K562 (cell line): ENCODE measurements at regions not wholly inside any gene's neighbourhood (a gene's known extent, or its start where the extent isn't known, plus 50 kb on each side); places are given as distances from the start of the nearest gene placed in this dataset.

Experiments
- BCL6 ChIP-seq: fragments of 250-450 bp; sonication (Bioruptor Pico); IDR thresholded peaks from 2 replicates; pipeline ENCODE4 v1.4.0; 2020
- CHD2 ChIP-seq: IDR thresholded peaks from 2 replicates; pipeline ENCODE4 v1.6.1; 2011; ENCODE audit warnings: low read depth, low read length
- EP300 ChIP-seq: IDR thresholded peaks from 2 replicates; pipeline ENCODE4 v1.6.1; 2012; ENCODE audit warnings: low read length, improper control_type of control experiment
- ESRRA ChIP-seq: fragments of 450-650 bp; IDR thresholded peaks from 2 replicates; pipeline ENCODE4 v1.6.1; 2014; ENCODE audit warnings: low read depth, mild to moderate bottlenecking, moderate library complexity, borderline replicate concordance
- EZH2 ChIP-seq: IDR thresholded peaks from 2 replicates; pipeline ENCODE4 v1.6.1; 2012; ENCODE audit warnings: low read depth, mild to moderate bottlenecking, inconsistent platforms, low read length, borderline replicate concordance
- POLR2A ChIP-seq: fragments of 450-650 bp; conservative IDR thresholded peaks from 2 replicates; pipeline ENCODE4 v1.6.1; 2016
- POLR2AphosphoS5 ChIP-seq: IDR thresholded peaks from 2 replicates; pipeline ENCODE4 v1.6.1; 2011; ENCODE audit warnings: mild to moderate bottlenecking, low read depth, low read length, moderate library complexity; ENCODE audit not compliant: control insufficient read depth, insufficient read depth
- ZNF121 ChIP-seq: sonication (generic); formaldehyde crosslinking; conservative IDR thresholded peaks from 2 replicates; pipeline ENCODE4 v1.8.0; 2022; ENCODE audit warnings: missing genetic modification reagents
- TF ChIP-seq, protein P1 (sequence below), 3 experiments: IDR thresholded peaks in 2 of 3; conservative IDR thresholded peaks in 1 of 3; 2 replicates each; pipeline ENCODE4 v1.5.1; 2011 to 2012; ENCODE audit warnings: low read length in 3 of 3, mild to moderate bottlenecking in 3 of 3, control low read depth in 2 of 3, improper control_type of control experiment in 1 of 3, inconsistent platforms in 1 of 3, low read depth in 1 of 3, mixed read lengths in 1 of 3, moderate library complexity in 1 of 3; ENCODE audit not compliant: insufficient read depth in 2 of 3
- TF ChIP-seq, protein P2 (sequence below): fragments of 250-450 bp; sonication (Bioruptor Pico); IDR thresholded peaks from 2 replicates; pipeline ENCODE4 v1.8.0; 2021; ENCODE audit warnings: moderate library complexity, mild to moderate bottlenecking, inconsistent platforms
- TF ChIP-seq, protein P3 (sequence below): fragments of 250-450 bp; sonication (Bioruptor Pico); IDR thresholded peaks from 2 replicates; pipeline ENCODE4 v1.5.0; 2020; ENCODE audit warnings: mild to moderate bottlenecking, borderline replicate concordance
- TF ChIP-seq, protein P4 (sequence below): sonication (generic); formaldehyde crosslinking; IDR thresholded peaks from 2 replicates; pipeline ENCODE4 v1.8.0; 2023; ENCODE audit warnings: mild to moderate bottlenecking, missing genetic modification reagents
- TF ChIP-seq, protein P5 (sequence below): fragments of 200-800 bp; sonication (Bioruptor generic); IDR thresholded peaks from 2 replicates; pipeline ENCODE4 v1.6.1; 2017; ENCODE audit warnings: missing genetic modification characterization, missing compliant biosample characterization

DNA sequence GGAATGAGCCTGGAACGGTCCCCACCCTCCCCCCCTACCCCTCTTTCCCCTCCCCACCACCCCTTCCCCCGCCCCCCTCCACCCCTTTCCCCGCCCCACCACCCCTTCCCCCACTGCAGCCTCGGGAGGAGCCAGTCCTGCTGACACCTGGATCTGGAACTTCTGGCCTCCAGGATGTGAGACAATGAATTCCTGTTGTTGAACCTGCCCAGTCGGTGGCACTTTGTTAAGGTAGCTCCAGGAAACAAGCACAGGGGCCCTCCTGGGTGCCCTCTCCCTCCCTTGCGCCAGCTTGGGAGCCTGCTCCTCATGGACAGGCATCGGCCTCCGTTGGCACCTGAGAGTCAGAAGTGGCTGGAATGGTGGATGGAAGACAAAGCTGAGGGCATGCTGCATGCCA is 152.4 kb upstream of the FOXF1 start:
- TF ChIP-seq, protein P1, sequence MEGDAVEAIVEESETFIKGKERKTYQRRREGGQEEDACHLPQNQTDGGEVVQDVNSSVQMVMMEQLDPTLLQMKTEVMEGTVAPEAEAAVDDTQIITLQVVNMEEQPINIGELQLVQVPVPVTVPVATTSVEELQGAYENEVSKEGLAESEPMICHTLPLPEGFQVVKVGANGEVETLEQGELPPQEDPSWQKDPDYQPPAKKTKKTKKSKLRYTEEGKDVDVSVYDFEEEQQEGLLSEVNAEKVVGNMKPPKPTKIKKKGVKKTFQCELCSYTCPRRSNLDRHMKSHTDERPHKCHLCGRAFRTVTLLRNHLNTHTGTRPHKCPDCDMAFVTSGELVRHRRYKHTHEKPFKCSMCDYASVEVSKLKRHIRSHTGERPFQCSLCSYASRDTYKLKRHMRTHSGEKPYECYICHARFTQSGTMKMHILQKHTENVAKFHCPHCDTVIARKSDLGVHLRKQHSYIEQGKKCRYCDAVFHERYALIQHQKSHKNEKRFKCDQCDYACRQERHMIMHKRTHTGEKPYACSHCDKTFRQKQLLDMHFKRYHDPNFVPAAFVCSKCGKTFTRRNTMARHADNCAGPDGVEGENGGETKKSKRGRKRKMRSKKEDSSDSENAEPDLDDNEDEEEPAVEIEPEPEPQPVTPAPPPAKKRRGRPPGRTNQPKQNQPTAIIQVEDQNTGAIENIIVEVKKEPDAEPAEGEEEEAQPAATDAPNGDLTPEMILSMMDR (IDR thresholded peaks at IDR 0.05 in 2 of 3, conservative IDR thresholded peaks at IDR 0.05 in 1 of 3; ENCODE audit: insufficient read depth in 2 of 3, low read depth in 1 of 3, low read length in 3 of 3): no peak
- TF ChIP-seq POLR2AphosphoS5 (no peak), BCL6 (CRISPR knock-in tag) (no peak), EP300 (no peak), CHD2 (no peak), ZNF121 (CRISPR knock-in tag) (no peak), POLR2A (no peak), ESRRA (no peak), EZH2 (no peak)
- TF ChIP-seq, protein P2, sequence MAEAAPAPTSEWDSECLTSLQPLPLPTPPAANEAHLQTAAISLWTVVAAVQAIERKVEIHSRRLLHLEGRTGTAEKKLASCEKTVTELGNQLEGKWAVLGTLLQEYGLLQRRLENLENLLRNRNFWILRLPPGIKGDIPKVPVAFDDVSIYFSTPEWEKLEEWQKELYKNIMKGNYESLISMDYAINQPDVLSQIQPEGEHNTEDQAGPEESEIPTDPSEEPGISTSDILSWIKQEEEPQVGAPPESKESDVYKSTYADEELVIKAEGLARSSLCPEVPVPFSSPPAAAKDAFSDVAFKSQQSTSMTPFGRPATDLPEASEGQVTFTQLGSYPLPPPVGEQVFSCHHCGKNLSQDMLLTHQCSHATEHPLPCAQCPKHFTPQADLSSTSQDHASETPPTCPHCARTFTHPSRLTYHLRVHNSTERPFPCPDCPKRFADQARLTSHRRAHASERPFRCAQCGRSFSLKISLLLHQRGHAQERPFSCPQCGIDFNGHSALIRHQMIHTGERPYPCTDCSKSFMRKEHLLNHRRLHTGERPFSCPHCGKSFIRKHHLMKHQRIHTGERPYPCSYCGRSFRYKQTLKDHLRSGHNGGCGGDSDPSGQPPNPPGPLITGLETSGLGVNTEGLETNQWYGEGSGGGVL: no peak
- TF ChIP-seq, protein P3, sequence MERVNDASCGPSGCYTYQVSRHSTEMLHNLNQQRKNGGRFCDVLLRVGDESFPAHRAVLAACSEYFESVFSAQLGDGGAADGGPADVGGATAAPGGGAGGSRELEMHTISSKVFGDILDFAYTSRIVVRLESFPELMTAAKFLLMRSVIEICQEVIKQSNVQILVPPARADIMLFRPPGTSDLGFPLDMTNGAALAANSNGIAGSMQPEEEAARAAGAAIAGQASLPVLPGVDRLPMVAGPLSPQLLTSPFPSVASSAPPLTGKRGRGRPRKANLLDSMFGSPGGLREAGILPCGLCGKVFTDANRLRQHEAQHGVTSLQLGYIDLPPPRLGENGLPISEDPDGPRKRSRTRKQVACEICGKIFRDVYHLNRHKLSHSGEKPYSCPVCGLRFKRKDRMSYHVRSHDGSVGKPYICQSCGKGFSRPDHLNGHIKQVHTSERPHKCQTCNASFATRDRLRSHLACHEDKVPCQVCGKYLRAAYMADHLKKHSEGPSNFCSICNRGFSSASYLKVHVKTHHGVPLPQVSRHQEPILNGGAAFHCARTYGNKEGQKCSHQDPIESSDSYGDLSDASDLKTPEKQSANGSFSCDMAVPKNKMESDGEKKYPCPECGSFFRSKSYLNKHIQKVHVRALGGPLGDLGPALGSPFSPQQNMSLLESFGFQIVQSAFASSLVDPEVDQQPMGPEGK (CRISPR knock-in tag): no peak
- TF ChIP-seq, protein P4, sequence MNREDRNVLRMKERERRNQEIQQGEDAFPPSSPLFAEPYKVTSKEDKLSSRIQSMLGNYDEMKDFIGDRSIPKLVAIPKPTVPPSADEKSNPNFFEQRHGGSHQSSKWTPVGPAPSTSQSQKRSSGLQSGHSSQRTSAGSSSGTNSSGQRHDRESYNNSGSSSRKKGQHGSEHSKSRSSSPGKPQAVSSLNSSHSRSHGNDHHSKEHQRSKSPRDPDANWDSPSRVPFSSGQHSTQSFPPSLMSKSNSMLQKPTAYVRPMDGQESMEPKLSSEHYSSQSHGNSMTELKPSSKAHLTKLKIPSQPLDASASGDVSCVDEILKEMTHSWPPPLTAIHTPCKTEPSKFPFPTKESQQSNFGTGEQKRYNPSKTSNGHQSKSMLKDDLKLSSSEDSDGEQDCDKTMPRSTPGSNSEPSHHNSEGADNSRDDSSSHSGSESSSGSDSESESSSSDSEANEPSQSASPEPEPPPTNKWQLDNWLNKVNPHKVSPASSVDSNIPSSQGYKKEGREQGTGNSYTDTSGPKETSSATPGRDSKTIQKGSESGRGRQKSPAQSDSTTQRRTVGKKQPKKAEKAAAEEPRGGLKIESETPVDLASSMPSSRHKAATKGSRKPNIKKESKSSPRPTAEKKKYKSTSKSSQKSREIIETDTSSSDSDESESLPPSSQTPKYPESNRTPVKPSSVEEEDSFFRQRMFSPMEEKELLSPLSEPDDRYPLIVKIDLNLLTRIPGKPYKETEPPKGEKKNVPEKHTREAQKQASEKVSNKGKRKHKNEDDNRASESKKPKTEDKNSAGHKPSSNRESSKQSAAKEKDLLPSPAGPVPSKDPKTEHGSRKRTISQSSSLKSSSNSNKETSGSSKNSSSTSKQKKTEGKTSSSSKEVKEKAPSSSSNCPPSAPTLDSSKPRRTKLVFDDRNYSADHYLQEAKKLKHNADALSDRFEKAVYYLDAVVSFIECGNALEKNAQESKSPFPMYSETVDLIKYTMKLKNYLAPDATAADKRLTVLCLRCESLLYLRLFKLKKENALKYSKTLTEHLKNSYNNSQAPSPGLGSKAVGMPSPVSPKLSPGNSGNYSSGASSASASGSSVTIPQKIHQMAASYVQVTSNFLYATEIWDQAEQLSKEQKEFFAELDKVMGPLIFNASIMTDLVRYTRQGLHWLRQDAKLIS (CRISPR knock-in tag): no peak
- TF ChIP-seq, protein P5, sequence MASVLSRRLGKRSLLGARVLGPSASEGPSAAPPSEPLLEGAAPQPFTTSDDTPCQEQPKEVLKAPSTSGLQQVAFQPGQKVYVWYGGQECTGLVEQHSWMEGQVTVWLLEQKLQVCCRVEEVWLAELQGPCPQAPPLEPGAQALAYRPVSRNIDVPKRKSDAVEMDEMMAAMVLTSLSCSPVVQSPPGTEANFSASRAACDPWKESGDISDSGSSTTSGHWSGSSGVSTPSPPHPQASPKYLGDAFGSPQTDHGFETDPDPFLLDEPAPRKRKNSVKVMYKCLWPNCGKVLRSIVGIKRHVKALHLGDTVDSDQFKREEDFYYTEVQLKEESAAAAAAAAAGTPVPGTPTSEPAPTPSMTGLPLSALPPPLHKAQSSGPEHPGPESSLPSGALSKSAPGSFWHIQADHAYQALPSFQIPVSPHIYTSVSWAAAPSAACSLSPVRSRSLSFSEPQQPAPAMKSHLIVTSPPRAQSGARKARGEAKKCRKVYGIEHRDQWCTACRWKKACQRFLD: no peak
